Fibroblast of villous mesenchyme (primary cell): ENCODE measurements at regions not wholly inside any gene's neighbourhood (a gene's known extent, or its start where the extent isn't known, plus 50 kb on each side); places are given as distances from the start of the nearest gene placed in this dataset.

Source experiments
- DNase-seq: peaks from one replicate; pipeline ENCODE4 v3.0.0-alpha.2; 2010; ENCODE audit warnings: low read depth
- H3K4me3 ChIP-seq: 2 replicates; pipeline ENCODE4 v1.5.1; 2011; ENCODE audit warnings: low read depth, mild to moderate bottlenecking, low read length
- CTCF ChIP-seq: IDR thresholded peaks from 2 replicates; pipeline ENCODE4 v1.5.1; 2012; ENCODE audit warnings: low read depth, mild to moderate bottlenecking, low read length; ENCODE audit not compliant: insufficient read depth

DNA sequence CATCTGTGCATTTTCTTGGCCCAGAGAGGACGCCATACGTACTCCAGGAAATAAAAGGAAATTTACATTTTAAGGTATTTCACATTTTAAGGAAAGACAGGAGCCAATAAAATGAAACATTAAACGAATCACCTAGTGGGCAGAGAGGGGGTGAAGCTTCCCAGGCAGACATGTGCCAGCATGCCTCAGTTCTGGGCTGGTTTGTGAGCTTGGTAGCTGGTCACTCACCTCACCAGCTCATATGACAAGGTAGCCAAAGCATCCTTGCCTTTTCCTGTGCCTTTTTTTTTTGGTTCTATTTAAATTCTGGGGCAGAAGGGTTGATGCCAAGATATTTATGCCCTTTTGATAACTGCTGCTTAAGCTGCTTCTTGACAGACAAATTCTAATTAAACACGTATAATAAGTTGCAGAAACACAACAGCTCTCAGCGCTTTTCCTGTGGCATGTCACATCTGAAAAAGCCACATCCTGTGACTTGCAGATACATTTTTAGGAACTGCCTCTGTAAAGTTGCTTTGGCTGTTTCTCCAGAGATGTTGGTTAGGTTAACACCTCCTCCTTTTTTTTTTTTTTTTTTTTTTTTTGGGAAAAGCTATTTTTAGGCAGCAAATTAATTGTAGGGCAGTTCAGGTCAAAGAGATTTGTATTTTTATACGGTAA lies 218.6 kb downstream of the PDCD6IP start:
- no peak for TF ChIP-seq CTCF
- DNase-seq, result no peak
- no peak overlapping the region for H3K4me3 ChIP-seq

DNA sequence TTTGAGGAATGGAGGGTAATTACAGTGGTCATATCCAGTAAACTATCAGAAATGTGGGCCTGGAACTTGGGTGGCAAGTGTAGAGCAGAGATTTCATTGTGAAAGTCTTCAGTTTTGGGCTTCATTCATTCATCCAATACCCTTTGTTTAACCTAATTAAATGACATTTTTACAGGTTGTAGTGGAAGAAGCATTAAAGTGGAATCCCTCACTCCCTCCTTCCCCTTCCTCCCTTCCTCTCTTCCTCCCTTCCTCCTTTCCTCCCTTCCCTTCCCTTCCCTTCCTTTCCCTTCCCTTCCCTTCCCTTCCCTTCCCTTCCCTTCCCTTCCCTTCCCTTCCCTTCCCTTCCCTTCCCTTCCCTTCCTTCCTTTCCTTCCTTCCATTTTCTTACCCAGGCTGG lies 219.3 kb downstream of the PDCD6IP start:
- no peak for DNase-seq
- H3K4me3 ChIP-seq, result no peak overlapping the region
- TF ChIP-seq CTCF, result no peak

GRCh38 chr3:34019158-34019557 lies 220.7 kb downstream of the PDCD6IP start:
- no peak overlapping the region for H3K4me3 ChIP-seq
- no peak for DNase-seq
- TF ChIP-seq CTCF, result no peak

- TF ChIP-seq CTCF, result no peak
- DNase-seq, result no peak
- no peak overlapping the region for H3K4me3 ChIP-seq
Observed at GRCh38 chr3:34020170-34020569, 221.7 kb downstream of the PDCD6IP start.

GRCh38 chr3:34020726-34021680 lies 222.6 kb downstream of the PDCD6IP start:
- DNase-seq, result no peak
- TF ChIP-seq CTCF, result no peak
- H3K4me3 ChIP-seq, result no peak overlapping the region

DNA sequence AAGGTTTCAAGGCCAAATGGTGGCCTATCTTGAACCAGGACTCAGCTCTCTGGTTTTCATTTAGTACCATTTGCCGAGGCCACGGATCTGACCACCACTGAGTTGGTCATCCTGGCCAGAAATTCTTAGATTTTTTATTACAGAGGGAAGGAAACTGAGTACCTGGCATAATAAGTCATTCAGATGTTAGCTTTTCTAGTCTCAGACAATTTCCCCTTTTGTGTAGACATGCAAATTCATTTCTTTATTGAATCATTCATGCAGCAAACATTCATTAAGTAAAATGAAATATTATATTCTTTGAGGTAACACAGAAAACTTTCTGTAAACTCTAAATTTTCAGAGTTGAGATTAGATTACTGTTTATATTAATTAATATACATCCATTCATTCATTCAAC lies 223.7 kb downstream of the PDCD6IP start:
- no peak for DNase-seq
- H3K4me3 ChIP-seq, result no peak overlapping the region
- TF ChIP-seq CTCF, result no peak
